Liver (tissue), 8 donors: ENCODE measurements at regions not wholly inside any gene's neighbourhood (a gene's known extent, or its start where the extent isn't known, plus 50 kb on each side); places are given as distances from the start of the nearest gene placed in this dataset.

Source experiments
- DNase-seq: peaks from one replicate; pipeline ENCODE4 v3.0.0-alpha.2; 2017; ENCODE audit warnings: low spot score
- H3K27ac ChIP-seq, 2 donors: one replicate each; pipeline ENCODE4 v1.7.0; 2013; ENCODE audit warnings: inconsistent platforms in 2 of 2, low read length in 2 of 2, control low read depth in 1 of 2, low read depth in 1 of 2, mild to moderate bottlenecking in 1 of 2
- H3K27me3 ChIP-seq, 4 donors: one replicate each; pipeline versions ENCODE4 v1.6.1 to v1.7.0; 2013; ENCODE audit warnings: low read length in 3 of 4, inconsistent platforms in 1 of 4, mild to moderate bottlenecking in 1 of 4, moderate library complexity in 1 of 4; ENCODE audit not compliant: control insufficient read depth in 4 of 4, insufficient read depth in 4 of 4
- H3K36me3 ChIP-seq, 4 donors: one replicate each; pipeline versions ENCODE4 v1.6.1 to v1.7.0; 2013; ENCODE audit warnings: low read length in 3 of 4, mild to moderate bottlenecking in 3 of 4, low read depth in 1 of 4, moderate library complexity in 1 of 4; ENCODE audit not compliant: control insufficient read depth in 4 of 4, insufficient read depth in 3 of 4
- H3K4me1 ChIP-seq, 4 donors: one replicate each; pipeline versions ENCODE4 v1.6.1 to v1.7.0; 2013; ENCODE audit warnings: low read length in 3 of 4, mild to moderate bottlenecking in 3 of 4, moderate library complexity in 1 of 4; ENCODE audit not compliant: control insufficient read depth in 4 of 4, insufficient read depth in 4 of 4
- H3K4me3 ChIP-seq, 3 donors: one replicate each; pipeline versions ENCODE4 v1.6.1 to v1.7.0; 2013; ENCODE audit warnings: low read length in 3 of 3, control low read depth in 1 of 3, low read depth in 1 of 3, mild to moderate bottlenecking in 1 of 3
- H3K9ac ChIP-seq, 2 donors: one replicate each; pipeline ENCODE4 v1.7.0; 2013; ENCODE audit warnings: low read length in 2 of 2, mild to moderate bottlenecking in 2 of 2, moderate library complexity in 2 of 2, control low read depth in 1 of 2, low read depth in 1 of 2
- H3K9me3 ChIP-seq, 4 donors: one replicate each; pipeline versions ENCODE4 v1.6.1 to v1.7.0; 2013; ENCODE audit warnings: low read length in 3 of 4; ENCODE audit not compliant: control insufficient read depth in 4 of 4
- EGR1 ChIP-seq, 2 donors: IDR thresholded peaks; 2 replicates each; pipeline ENCODE4 v1.6.1; 2016 to 2018; ENCODE audit warnings: antibody characterized with exemption in 2 of 2, low read depth in 2 of 2
- FOXA2 ChIP-seq: IDR thresholded peaks from 2 replicates; pipeline ENCODE4 v1.6.1; 2016; ENCODE audit warnings: antibody characterized with exemption
- HNF4A ChIP-seq, 2 donors: conservative IDR thresholded peaks; 2 replicates each; pipeline ENCODE4 v1.6.1; 2016; ENCODE audit warnings: antibody characterized with exemption in 2 of 2, mild to moderate bottlenecking in 2 of 2
- RAD21 ChIP-seq, 2 donors: IDR thresholded peaks; 2 replicates each; pipeline ENCODE4 v1.6.1; 2016; ENCODE audit warnings: antibody characterized with exemption in 2 of 2, mild to moderate bottlenecking in 2 of 2
- RXRA ChIP-seq, 2 donors: IDR thresholded peaks; 2 replicates each; pipeline ENCODE4 v1.6.1; 2017 to 2018; ENCODE audit warnings: antibody characterized with exemption in 2 of 2, mild to moderate bottlenecking in 1 of 2
- SP1 ChIP-seq: IDR thresholded peaks from 2 replicates; pipeline ENCODE4 v1.6.1; 2018; ENCODE audit warnings: antibody characterized with exemption, mild to moderate bottlenecking
- TAF1 ChIP-seq: conservative IDR thresholded peaks from 2 replicates; pipeline ENCODE4 v1.6.1; 2016; ENCODE audit warnings: antibody characterized with exemption, mild to moderate bottlenecking
- WGBS: extraction: QIAGEN DNeasy Blood & Tissue Kit; methylation state at CpG from one replicate; pipeline ENCODE4 v1.1.7; 2013; 5-methylcytosine and 5-hydroxymethylcytosine counted together
- TF ChIP-seq, protein P1 (sequence below): IDR thresholded peaks from 2 replicates; pipeline ENCODE4 v1.6.1; 2016; ENCODE audit warnings: antibody characterized with exemption
- TF ChIP-seq, protein P2 (sequence below): IDR thresholded peaks from 2 replicates; pipeline ENCODE4 v1.6.1; 2016; ENCODE audit warnings: antibody characterized with exemption
- TF ChIP-seq, protein P3 (sequence below): fragments of 150-350 bp; IDR thresholded peaks from 2 replicates; pipeline ENCODE4 v1.5.1; 2017; ENCODE audit warnings: improper control_type of control experiment, low read depth, low read length; ENCODE audit not compliant: missing input control
- donor health status: healthy.
- donor health status: healthy.
- donor health status: healthy.
- donor health status: healthy.
- donor health status: healthy.

DNA sequence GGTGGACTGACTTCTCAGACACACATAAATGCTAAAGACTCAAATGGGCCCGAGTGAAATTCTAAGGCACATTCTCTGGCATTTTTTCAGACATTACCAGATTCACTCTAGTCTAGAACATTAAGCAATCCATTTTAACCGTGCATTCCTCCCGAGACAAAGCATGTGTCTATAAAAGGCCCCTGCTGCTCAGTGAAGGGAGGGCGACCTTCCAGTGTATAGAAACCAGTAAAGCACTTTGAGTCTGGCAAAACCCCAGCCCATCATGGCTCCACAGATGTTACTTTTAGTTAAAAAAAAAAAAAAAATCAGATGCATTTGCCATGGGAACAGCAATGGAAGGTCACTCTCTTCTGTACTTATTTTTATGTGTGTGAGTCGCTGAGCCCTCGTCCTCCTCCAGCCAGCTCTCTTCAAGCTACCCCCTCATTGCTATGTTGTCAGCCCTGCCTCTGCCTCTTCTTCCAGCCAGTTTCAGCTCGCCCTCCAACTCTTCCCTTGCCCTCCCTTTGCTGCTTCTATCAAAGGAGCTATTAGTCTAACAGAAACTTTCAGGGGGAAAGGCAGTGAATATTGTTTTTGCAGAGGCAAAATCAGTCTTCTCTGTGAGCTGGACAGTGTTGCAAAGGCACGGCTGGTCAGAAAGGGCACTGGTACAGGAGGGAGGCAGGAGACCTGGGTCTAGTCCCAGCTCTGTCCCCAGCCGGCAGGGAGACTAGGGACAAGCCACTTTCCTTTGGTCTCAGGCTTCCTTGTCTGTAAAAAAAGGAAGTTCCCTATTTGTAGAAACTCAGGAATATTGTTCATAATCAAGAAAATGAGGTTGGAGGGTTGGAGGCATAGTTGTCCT lies 644.2 kb downstream of the ZNF674 start:
- no peaks in the 10 kb centered on the region for H3K9me3 ChIP-seq
- H3K36me3 ChIP-seq, result no peaks in the 10 kb centered on the region
- 83% methylated on average over 9 of the region's 9 CpGs for WGBS
- peaks cover 0 to 2% (median 0%) of the 10 kb centered on the region in 4 donors for H3K27me3 ChIP-seq
- TF ChIP-seq SP1 (no peak), HNF4A (conservative IDR thresholded peaks at IDR 0.05) (no peak), RXRA (IDR thresholded peaks at IDR 0.05) (no peak), RAD21 (IDR thresholded peaks at IDR 0.05) (no peak), TAF1 (no peak), FOXA2 (no peak)
- TF ChIP-seq, protein P1, sequence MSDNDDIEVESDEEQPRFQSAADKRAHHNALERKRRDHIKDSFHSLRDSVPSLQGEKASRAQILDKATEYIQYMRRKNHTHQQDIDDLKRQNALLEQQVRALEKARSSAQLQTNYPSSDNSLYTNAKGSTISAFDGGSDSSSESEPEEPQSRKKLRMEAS, result no peak
- TF ChIP-seq, protein P2, sequence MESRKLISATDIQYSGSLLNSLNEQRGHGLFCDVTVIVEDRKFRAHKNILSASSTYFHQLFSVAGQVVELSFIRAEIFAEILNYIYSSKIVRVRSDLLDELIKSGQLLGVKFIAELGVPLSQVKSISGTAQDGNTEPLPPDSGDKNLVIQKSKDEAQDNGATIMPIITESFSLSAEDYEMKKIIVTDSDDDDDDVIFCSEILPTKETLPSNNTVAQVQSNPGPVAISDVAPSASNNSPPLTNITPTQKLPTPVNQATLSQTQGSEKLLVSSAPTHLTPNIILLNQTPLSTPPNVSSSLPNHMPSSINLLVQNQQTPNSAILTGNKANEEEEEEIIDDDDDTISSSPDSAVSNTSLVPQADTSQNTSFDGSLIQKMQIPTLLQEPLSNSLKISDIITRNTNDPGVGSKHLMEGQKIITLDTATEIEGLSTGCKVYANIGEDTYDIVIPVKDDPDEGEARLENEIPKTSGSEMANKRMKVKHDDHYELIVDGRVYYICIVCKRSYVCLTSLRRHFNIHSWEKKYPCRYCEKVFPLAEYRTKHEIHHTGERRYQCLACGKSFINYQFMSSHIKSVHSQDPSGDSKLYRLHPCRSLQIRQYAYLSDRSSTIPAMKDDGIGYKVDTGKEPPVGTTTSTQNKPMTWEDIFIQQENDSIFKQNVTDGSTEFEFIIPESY, result no peak
- TF ChIP-seq, protein P3, sequence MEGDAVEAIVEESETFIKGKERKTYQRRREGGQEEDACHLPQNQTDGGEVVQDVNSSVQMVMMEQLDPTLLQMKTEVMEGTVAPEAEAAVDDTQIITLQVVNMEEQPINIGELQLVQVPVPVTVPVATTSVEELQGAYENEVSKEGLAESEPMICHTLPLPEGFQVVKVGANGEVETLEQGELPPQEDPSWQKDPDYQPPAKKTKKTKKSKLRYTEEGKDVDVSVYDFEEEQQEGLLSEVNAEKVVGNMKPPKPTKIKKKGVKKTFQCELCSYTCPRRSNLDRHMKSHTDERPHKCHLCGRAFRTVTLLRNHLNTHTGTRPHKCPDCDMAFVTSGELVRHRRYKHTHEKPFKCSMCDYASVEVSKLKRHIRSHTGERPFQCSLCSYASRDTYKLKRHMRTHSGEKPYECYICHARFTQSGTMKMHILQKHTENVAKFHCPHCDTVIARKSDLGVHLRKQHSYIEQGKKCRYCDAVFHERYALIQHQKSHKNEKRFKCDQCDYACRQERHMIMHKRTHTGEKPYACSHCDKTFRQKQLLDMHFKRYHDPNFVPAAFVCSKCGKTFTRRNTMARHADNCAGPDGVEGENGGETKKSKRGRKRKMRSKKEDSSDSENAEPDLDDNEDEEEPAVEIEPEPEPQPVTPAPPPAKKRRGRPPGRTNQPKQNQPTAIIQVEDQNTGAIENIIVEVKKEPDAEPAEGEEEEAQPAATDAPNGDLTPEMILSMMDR, result no peak
- H3K9ac ChIP-seq, result no peak overlapping the region
- no peaks in the 10 kb centered on the region for H3K4me1 ChIP-seq
- H3K27ac ChIP-seq, result no peak overlapping the region
- H3K4me3 ChIP-seq, result no peak overlapping the region
- no peak for DNase-seq

DNA sequence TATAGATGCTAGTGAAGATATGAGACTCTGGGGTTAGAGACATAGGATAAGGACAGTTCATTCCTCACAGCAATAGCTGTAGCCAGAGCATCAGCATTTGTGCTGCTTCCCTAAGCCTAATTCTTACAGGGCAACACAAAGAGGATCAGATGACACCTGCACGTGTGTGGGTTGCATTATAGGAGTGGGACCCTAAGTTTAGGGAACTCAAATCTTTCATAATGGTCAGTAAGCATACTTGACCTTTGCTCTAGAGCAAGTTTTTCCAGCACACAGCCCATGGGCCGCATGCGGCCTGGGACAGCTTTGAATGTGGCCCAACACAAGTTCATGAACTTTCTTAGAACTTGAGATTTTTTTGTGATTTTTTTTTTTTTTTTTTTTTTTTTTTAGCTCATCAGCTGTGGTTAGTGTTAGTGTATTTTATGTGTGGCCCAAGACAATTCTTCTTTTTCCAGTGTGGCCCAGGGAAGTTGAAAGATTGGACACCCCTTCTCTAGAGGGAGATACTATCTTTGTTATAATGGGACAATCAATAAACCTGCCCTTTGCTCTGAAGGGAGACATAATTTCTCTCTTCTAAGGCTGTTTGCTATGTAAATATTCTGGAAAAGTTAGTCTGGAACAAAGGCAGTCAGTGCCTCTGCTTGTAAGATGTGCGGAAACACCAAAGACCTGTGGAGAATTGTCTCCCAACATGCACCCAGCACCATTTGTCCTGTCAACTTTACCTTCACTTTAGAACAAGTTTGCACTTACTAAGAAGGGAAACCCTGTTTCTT lies 650.2 kb downstream of the ZNF674 start:
- no peaks in the 10 kb centered on the region for H3K9me3 ChIP-seq
- DNase-seq, result no peak
- 50% methylated on average over 4 of the region's 4 CpGs for WGBS
- TF ChIP-seq RXRA (IDR thresholded peaks at IDR 0.05), result peak in 1 of 2 donors; percentile 62
- TF ChIP-seq SP1, result peak; percentile 16
- no peak for TF ChIP-seq RAD21 (IDR thresholded peaks at IDR 0.05)
- TF ChIP-seq HNF4A (conservative IDR thresholded peaks at IDR 0.05), result peak in 1 of 2 donors; percentile 48
- no peak for TF ChIP-seq EGR1 (IDR thresholded peaks at IDR 0.05; ENCODE audit: low read depth in 2 of 2)
- H3K27ac ChIP-seq, result no peak overlapping the region
- H3K27me3 ChIP-seq, result no peaks in the 10 kb centered on the region
- no peak overlapping the region for H3K9ac ChIP-seq
- H3K4me3 ChIP-seq, result no peak overlapping the region
- H3K4me1 ChIP-seq, result no peaks in the 10 kb centered on the region
- no peaks in the 10 kb centered on the region for H3K36me3 ChIP-seq

DNA sequence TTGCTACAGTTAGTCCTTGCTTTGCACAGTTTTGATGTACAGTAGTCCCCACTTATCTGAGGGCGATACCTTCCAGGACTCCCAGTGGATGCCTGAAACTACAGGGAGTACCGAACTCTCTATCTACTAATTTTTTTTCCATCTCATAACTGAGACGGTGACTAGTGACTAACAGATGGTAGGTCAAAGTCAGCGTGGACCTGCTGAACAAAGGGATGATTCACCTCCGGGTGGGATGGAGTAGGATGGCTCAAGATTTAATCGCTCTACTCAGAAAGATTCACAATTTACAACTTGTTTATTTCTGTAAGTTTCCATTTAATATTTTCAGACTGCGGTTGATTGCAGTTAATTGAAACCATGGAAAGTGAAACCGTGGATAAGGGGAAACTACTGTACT lies 655.8 kb downstream of the ZNF674 start:
- no peaks in the 10 kb centered on the region for H3K9me3 ChIP-seq
- H3K27ac ChIP-seq, result no peak overlapping the region
- DNase-seq, result no peak
- WGBS, result 94% methylated on average over 8 of the region's 8 CpGs
- TF ChIP-seq, protein P2, result no peak
- no peaks in the 10 kb centered on the region for H3K27me3 ChIP-seq
- no peaks in the 10 kb centered on the region for H3K36me3 ChIP-seq
- H3K9ac ChIP-seq, result no peak overlapping the region
- no peak overlapping the region for H3K4me3 ChIP-seq
- no peaks in the 10 kb centered on the region for H3K4me1 ChIP-seq
